GM21737 (cell line): ENCODE measurements at regions not wholly inside any gene's neighbourhood (a gene's known extent, or its start where the extent isn't known, plus 50 kb on each side); places are given as distances from the start of the nearest gene placed in this dataset.

Experiments used
- ATAC-seq: cut with Tn5 transposase; IDR thresholded peaks from one replicate; pipeline ENCODE4 v1.9.1; 2021; ENCODE audit warnings: mild to moderate bottlenecking, moderate library complexity; ENCODE audit not compliant: unreplicated experiment

DNA sequence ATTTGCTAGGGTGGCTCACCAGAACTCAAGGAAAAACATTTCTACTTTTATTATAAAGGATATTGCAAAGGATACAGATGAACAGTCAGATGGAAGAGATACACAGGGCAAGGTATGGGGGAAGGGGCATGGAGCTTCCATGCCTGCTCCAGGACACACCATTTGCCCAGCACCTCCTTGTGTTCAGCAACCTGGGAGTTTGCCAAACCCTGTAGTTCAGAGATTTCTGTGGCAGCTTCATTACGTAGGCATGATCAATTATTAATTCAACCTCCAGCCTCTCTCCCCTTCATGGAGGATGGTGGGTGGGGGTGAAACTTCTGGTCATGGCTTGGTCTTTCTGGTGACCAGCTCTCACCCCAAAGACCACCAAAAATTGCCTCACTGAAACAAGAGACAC lies 353.9 kb upstream of the THBS1 start:
- no peak for ATAC-seq

DNA sequence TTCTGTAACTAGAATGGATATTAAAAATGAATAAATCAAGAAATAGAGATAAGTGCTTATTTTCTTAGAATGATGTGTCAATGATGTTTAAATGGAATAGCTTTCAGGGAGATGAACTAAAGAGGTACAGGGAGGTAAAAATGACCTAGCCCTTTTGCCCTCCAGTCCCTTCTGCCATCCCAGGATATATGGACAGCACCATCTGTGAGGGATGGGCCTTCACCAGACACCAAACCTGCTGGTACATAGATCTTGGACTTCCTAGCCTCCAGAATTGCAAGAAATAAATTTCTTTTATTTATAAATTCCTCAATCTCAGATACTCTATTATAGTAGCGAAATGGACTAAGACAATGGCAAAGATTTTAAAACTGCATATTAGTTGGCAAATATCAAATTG lies 352.0 kb upstream of the THBS1 start:
- no peak for ATAC-seq

- no peak for ATAC-seq
Measured at GRCh38 chr15:39230205-39230907, 350.5 kb upstream of the THBS1 start.

GRCh38 chr15:39230908-39231285 lies 350.0 kb upstream of the THBS1 start:
- no peak for ATAC-seq

GRCh38 chr15:39232512-39232911 lies 348.4 kb upstream of the THBS1 start:
- ATAC-seq: no peak

- no peak for ATAC-seq
Measured at GRCh38 chr15:39235084-39235795, 345.6 kb upstream of the THBS1 start.

DNA sequence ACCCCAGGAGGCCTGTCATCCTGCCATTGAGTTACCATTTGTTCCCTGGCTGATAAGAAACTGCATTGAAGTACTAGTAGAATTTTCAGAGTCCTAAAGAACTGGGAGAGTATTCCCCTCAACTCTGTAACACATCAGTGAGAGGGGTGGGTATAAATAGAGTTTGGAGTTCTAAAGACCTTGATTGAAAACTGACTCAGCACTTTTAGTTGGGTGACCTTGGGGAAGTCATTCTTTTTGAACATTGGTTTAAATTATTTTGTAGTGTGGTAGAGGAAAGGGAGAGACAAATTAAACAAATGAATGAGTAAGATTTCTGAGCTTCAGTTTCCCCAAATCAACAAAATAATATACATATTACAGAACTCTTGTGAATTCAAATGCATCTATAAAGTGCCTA lies 344.5 kb upstream of the THBS1 start:
- no peak for ATAC-seq

DNA sequence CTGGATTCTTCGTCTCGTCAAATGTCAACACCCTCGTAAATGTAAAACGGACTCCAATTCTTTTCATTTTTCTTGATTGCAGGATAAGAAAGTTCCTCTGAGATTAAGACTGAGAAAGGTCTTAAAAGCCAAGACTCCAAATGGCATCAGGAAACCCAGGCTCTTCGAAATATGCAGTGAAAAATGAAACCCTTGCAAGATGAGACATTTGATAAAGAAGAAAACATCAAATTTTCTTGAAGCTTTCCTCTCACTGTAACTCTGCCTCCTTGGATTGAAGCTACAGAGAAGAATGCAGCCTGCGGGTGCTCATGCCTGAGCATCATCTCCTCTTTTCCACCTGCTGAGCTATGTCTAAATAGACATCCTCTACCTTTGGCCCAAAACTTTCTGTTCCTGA lies 342.4 kb upstream of the THBS1 start:
- no peak for ATAC-seq

GRCh38 chr15:39239562-39239961 lies 341.3 kb upstream of the THBS1 start:
- no peak for ATAC-seq

DNA sequence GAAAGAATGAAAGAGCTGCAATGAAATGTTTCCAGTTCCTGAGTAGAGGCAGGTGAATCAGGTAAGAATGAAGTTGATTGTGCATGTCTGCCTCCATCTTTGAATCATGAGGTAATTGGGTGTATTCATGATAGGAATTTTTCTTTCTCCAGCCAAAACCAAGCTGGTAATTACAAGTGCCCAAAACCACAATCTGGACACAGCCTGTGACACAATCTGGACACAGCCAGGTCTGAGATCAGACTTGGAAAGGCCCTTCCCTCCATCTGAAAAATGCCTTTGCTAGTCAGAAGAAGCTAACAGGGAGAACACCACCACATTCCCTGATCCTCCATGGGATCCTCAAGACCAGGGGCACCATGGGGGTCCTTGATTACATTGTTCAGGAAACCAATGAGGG lies 338.5 kb upstream of the THBS1 start:
- no peak for ATAC-seq

DNA sequence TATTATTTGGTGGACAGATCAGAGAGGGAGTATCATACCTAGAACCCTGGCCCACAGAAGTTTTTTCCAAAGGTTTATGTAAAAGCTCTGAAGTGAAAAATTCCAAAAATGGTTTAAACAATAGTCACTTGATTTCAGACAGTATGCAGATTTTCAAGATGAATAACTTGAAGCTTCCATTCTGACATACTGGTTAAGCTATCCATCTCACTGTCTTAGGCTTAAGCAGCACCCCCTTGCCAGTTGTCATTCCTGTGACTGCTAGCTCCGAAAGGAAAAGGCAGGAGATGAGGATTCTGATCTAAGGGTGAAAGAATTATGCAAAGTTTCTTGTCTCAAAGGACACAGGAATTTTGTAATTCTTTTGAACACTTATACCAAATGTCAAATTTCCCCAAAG lies 337.5 kb upstream of the THBS1 start:
- no peak for ATAC-seq

GRCh38 chr15:39244776-39245175 lies 336.1 kb upstream of the THBS1 start:
- ATAC-seq: no peak

DNA sequence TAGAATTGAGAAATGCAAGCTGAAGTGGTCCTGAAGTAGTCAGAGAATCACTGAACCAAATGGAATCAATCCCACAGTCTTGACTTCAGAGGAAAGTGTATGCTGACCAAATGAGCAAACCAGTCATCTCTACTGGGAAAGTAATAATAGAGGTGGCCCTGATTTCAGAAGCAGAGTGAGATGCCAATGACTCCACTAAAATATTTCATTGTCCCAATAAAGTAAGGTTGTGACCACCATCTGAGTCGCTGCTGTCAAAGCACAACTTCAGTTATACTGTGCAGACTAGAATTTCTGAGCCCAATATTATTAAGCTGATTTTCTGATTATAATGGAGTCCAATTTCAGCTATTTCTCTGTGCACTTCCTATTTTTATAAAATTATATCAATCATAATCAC lies 334.4 kb upstream of the THBS1 start:
- ATAC-seq: no peak

DNA sequence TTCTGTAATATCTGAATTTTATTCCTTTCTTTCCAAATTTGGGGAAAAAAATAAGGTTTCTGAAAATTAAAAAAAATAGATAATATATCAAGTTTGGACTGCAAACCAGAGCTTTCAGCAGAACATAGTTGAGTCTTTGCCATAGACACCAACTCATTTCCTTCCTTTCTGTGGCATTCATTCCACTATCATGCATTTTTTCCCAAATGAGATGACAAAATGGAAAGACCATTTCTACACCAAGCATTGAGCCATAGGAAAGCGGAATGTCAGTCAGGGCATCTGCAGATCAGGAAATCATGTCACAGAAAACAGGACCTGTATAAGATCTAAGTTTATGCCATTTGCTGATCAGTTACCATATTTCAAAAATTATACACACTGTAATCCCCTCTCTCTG lies 333.3 kb upstream of the THBS1 start:
- no peak for ATAC-seq

GRCh38 chr15:39248204-39248603 lies 332.7 kb upstream of the THBS1 start:
- ATAC-seq: no peak

DNA sequence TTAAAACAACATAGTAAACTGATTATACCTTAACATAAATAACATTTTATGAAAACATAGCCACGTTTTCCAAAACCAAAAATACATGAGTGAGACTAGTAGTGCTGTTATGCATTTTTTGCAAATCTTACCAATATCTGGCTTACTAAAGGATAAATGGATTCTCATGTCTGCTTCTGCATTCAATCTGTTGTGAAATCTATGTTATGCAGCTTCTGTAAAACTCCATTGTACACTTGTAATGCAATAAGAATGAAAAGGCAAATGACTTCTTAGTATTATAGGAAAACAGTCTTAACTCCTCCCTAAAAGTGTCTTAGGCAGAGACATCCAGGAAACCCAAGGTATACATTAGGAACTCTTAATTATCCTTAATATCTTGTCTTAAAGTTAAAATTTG lies 330.9 kb upstream of the THBS1 start:
- ATAC-seq: no peak

- no peak for ATAC-seq
Measured at GRCh38 chr15:39250460-39251186, 330.3 kb upstream of the THBS1 start.

GRCh38 chr15:39251413-39252133 lies 329.3 kb upstream of the THBS1 start:
- no peak for ATAC-seq

GRCh38 chr15:39252134-39252470 lies 328.8 kb upstream of the THBS1 start:
- no peak for ATAC-seq

GRCh38 chr15:39253552-39253951 lies 327.3 kb upstream of the THBS1 start:
- ATAC-seq: no peak

- no peak for ATAC-seq
Measured at GRCh38 chr15:39254181-39254580, 326.7 kb upstream of the THBS1 start.

GRCh38 chr15:39255760-39256159 lies 325.1 kb upstream of the THBS1 start:
- ATAC-seq: no peak
